GM12865 (cell line): ENCODE measurements at regions not wholly inside any gene's neighbourhood (a gene's known extent, or its start where the extent isn't known, plus 50 kb on each side); places are given as distances from the start of the nearest gene placed in this dataset.
"Not testable (repeated sequence)": the region's sequence is repeated elsewhere in the genome, so short reads cannot be mapped to it uniquely, and the experiment has no call there.

Source experiments
- DNase-seq: peaks from one replicate; pipeline ENCODE4 v3.0.0; 2010; ENCODE audit warnings: low read depth
- H3K4me3 ChIP-seq: 2 replicates; pipeline ENCODE4 v1.5.1; 2011; ENCODE audit warnings: mild to moderate bottlenecking, low read depth, low read length, control low read depth
- TF ChIP-seq, protein P1 (sequence below): IDR thresholded peaks from 2 replicates; pipeline ENCODE4 v1.5.1; 2011; ENCODE audit warnings: low read length, control low read depth, low read depth, inconsistent platforms; ENCODE audit not compliant: insufficient read depth; ENCODE audit errors: missing control alignments

- TF ChIP-seq, protein P1, sequence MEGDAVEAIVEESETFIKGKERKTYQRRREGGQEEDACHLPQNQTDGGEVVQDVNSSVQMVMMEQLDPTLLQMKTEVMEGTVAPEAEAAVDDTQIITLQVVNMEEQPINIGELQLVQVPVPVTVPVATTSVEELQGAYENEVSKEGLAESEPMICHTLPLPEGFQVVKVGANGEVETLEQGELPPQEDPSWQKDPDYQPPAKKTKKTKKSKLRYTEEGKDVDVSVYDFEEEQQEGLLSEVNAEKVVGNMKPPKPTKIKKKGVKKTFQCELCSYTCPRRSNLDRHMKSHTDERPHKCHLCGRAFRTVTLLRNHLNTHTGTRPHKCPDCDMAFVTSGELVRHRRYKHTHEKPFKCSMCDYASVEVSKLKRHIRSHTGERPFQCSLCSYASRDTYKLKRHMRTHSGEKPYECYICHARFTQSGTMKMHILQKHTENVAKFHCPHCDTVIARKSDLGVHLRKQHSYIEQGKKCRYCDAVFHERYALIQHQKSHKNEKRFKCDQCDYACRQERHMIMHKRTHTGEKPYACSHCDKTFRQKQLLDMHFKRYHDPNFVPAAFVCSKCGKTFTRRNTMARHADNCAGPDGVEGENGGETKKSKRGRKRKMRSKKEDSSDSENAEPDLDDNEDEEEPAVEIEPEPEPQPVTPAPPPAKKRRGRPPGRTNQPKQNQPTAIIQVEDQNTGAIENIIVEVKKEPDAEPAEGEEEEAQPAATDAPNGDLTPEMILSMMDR: no peak
- DNase-seq: no peak
- no peak overlapping the region for H3K4me3 ChIP-seq
These were observed 300.9 kb downstream of the MRPS30 start for GRCh38 chr5:45109636-45110035.

- TF ChIP-seq, protein P1: no peak
- no peak overlapping the region for H3K4me3 ChIP-seq
- no peak for DNase-seq
These were observed 301.7 kb downstream of the MRPS30 start for GRCh38 chr5:45110399-45110798.

GRCh38 chr5:45113726-45114125 lies 305.0 kb downstream of the MRPS30 start:
- DNase-seq: no peak
- no peak overlapping the region for H3K4me3 ChIP-seq
- TF ChIP-seq, protein P1: no peak

DNA sequence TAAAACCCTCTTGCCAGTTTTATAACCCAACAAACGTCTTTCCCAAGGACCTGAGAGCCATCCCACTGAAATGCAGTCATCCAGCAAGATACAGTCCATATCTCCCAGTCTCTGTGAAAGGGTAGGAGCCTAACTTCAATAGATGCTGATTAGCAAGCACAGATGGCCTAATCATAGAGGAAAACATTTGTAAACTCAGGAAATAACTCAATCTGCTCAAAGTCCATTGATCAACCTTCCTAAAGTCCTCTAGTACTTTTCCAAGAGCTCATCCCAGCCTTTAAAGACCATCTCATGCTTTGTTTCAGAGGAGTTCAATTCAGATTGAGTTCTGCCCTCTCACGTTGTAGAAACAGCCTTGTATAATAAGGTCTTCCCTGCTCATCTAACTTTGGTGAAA lies 324.2 kb downstream of the MRPS30 start:
- no peak overlapping the region for H3K4me3 ChIP-seq
- no peak for DNase-seq
- TF ChIP-seq, protein P1: no peak

GRCh38 chr5:45162974-45163373 lies 354.2 kb downstream of the MRPS30 start:
- no peak for DNase-seq
- H3K4me3 ChIP-seq: no peak overlapping the region
- TF ChIP-seq, protein P1: no peak

DNA sequence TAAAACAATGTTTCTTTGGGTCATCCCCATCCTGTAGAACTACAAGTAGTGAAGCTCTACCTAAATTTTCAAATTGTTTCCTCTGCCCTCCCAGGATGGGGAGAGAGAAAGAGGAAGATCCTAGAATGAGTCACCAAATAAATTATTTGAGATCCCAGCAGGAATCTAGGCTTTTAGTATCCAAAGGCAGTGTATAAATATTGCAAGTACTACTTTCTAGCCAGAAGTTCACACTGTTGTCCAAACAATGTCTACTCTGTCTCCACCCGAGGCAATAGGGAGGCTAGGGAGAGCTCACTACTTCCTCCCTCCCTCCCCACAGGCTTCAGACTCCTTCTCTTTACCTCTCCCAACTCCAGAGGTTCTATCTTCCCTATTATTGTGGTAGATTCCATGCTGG lies 362.8 kb downstream of the MRPS30 start:
- DNase-seq: no peak
- H3K4me3 ChIP-seq: no peak overlapping the region
- TF ChIP-seq, protein P1: no peak

GRCh38 chr5:45172634-45173033 lies 363.9 kb downstream of the MRPS30 start:
- H3K4me3 ChIP-seq: not testable (repeated sequence)

More at GRCh38 chr5:45172634-45173033, 363.9 kb downstream of the MRPS30 start:
- DNase-seq: not testable (repeated sequence)
